Mesenteric fat pad (tissue), 1 donor: ENCODE measurements at regions not wholly inside any gene's neighbourhood (a gene's known extent, or its start where the extent isn't known, plus 50 kb on each side); places are given as distances from the start of the nearest gene placed in this dataset.

Source experiments
- DNase-seq: peaks from one replicate; pipeline ENCODE4 v3.0.0-alpha.2; 2020; ENCODE audit warnings: low spot score
- donor health status: DM: yes; HTN: yes; CAD: no.

DNA sequence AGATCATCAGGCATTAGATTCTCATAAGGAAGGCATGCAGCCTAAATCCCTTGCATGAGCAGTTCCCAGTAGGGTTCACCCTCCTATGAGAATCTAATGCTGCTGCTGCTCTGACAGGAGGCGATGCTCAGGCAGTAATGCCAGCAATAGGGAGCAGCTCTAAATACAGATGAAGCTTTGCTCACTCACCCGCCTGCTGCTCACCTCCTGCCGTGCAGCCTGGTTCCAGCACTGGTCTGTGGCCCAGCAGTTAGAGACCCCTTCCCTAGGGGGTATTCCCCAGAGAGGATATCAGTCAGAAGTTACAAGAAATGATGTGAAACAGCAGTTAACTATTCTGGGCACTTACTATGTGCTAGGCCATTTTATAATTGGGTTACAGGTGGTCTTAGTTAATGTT is 226.0 kb downstream of the KCNJ3 start:
- no peak for DNase-seq

DNA sequence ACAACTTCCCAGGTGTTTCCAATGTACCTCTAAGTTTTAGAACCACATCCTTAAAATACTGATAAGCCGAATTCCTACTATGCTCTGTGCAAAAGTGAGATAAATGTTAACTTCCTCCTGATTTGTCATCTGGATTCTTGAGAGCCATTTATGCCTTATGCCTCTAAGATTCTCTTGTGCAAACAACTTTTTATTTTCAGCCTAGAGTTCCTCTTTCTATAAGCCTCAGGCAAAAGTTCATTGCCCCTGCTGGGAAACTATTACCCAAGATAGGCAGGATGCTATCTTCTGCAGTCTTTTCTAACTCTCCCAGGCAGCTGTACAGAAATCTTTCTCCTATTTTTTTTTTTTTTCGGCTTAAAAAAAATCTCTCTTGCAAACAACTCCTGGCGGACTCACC is 216.1 kb downstream of the KCNJ3 start:
- DNase-seq, result no peak

DNA sequence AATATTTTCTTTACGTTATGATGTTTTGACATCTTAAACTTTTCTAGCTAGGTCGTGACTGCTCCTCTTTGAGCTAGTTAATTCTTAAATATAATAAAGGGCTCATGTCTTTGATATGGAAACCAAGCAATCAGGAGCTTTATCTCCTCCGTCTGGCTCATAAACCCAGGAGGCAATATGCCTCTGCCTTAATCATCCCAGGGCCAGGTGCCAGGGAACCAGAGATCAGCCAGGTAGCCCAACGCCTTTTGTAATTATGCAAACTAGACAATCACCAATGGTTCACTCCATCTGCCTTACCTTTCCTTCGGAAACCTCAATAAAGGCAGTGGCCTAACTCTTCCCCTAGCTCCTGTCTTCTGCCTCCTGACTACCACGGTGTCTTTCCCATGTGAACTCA is 213.7 kb downstream of the KCNJ3 start:
- no peak for DNase-seq

DNA sequence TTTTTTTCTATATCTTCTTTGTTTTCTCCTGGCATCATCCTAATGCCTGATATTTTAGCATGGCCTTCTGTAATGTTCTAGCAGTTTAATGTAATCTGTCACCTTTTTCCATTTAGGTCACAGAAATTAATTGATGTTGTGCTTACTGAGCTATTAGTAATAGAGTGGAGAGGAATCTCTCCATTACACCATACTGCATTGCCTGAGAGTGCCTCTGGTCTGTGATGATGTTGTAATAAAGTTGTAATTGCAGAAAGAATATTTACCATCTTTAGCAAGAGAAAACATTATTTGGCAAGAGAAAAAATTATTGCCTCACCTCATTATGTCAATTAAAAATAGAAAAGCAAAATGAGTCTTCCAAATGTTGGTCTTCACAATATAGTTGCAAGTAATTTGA is 213.2 kb downstream of the KCNJ3 start:
- DNase-seq, result no peak

DNA sequence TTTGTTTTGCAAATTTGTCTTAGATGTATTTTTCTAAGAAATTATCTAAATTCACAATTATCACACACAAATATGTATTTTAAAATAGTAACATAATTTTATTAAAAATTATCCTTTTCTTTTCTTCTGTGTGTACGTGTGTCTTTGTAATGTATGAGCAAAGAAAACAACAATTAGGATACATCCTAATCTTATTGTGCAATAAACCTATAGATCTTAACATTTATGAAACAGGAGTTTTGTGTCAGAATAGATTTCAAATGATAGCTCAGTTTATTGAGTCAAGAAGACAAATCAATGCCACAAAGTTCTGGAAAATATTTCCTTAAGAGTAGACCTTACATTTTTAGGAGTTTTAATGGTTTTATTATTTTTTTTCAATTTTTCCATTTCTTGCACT is 212.2 kb downstream of the KCNJ3 start:
- DNase-seq, result no peak

DNA sequence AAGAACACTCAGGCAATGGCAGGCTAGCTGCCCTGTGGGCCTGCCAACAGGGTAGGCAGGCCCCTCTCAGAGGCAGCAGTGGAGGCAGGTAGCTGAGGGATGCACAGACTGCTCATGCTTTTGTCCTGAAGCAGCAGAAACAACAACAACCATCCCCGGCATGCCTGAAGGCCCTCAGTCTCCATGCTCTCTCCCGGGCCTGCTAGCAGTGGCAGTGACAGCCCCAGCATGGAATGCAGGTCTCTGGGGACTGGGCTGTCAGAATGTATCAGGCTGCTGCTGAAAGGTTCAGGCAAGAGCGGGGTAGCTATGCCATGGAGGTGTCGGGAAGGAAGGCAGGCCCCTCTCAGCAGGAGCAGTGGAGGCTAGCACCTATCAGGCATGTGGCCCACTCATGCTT is 209.8 kb downstream of the KCNJ3 start:
- DNase-seq, result no peak
